Hepatocyte (in vitro differentiated cells): ENCODE measurements at regions not wholly inside any gene's neighbourhood (a gene's known extent, or its start where the extent isn't known, plus 50 kb on each side); places are given as distances from the start of the nearest gene placed in this dataset.

Experiments
- CTCF ChIP-seq: fragments of 200-600 bp; sonication (generic); IDR thresholded peaks from 2 replicates; pipeline ENCODE4 v1.5.1; 2016; ENCODE audit warnings: antibody characterized with exemption, mild to moderate bottlenecking; ENCODE audit not compliant: poor library complexity
- EZH2 ChIP-seq: fragments of 200-600 bp; sonication (generic); IDR thresholded peaks from 2 replicates; pipeline ENCODE4 v1.6.1; 2016; ENCODE audit warnings: antibody characterized with exemption, mild to moderate bottlenecking, borderline replicate concordance
- EZH2phosphoT487 ChIP-seq: fragments of 200-600 bp; sonication (generic); IDR thresholded peaks from one replicate; pipeline ENCODE4 v1.6.1; 2018; ENCODE audit warnings: antibody characterized with exemption, mild to moderate bottlenecking, low read depth, moderate library complexity; ENCODE audit not compliant: unreplicated experiment, severe bottlenecking

DNA sequence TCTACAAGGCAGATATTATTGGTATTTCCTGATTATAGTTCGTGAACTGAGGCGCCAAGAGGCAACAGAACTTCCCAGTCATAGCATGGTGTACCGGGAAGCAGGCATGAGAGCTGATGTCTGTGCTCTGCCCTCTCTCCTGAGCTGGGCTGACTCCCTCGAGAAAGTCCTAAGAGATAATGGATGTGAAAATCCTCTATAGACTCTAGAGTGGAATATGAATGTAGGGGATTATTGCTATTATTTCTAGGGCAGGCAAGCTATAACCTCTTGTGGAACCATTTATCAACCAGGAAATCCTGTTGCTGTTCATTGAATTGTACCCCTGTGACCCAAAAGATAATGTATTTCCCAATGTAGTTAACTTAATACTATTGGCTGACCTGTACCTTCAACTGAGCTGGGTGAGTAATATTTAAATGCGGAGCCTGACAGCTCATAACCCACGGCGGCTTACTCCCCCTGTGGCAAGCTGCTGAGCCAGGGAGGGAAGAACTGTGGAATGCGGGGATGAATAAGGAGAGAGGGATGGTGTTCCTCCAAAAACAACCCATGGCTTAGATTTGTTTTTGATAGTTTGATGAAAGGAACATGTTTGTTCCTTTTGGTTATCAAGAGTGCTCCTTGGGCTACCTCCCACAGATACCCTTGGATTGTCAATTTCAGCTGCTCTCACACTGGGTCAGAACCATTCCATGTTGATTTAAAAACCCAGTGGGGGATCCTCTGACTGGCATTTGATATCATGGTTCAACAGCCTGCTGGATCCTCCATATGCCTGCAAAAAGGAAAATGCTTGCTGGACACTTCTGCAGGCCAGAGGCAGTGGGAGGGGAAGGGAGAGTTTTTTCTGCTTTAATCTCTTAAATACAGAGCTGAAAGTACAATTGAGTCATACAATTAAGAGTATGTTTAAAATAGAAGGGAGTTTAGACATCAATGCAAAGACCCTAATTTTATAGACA, 339.0 kb upstream of the BOD1L1 start:
- no peak for TF ChIP-seq CTCF
- no peak for TF ChIP-seq EZH2
- no peak for TF ChIP-seq EZH2phosphoT487
